ENCODE measurements at regions not wholly inside any gene's neighbourhood (a gene's known extent, or its start where the extent isn't known, plus 50 kb on each side); places are given as distances from the start of the nearest gene placed in this dataset.

- H4K8ac ChIP-seq (ENCODE audit: low read depth, low read length), result no peak overlapping the region
- no peak overlapping the region for H2AK5ac ChIP-seq (ENCODE audit: low read depth, low read length)
- H3K79me1 ChIP-seq (ENCODE audit: low read depth, low read length), result no peaks in the 10 kb centered on the region
- no peak overlapping the region for H2BK120ac ChIP-seq (ENCODE audit: low read depth, low read length)
- no peaks in the 10 kb centered on the region for H3K9me3 ChIP-seq (replicated peaks in 1 of 2; ENCODE audit: control insufficient read depth in 2 of 2, insufficient read depth in 1 of 2, low read depth in 1 of 2, low read length in 2 of 2)
- no peak overlapping the region for H3K23ac ChIP-seq (ENCODE audit: low read depth, low read length, poor library complexity)
- no peaks in the 10 kb centered on the region for H3K36me3 ChIP-seq (replicated peaks in 1 of 2; ENCODE audit: control insufficient read depth in 2 of 2, insufficient read depth in 2 of 2, low read length in 2 of 2)
- WGBS, 2 donors (ENCODE audit: extremely low coverage in 2 of 2, insufficient read length in 2 of 2, insufficient replicate concordance in 1 of 2), result no CpG with 5 or more reads among the region's 2 CpGs
- H2BK12ac ChIP-seq (ENCODE audit: low read length), result no peak overlapping the region
- H3K4me1 ChIP-seq (ENCODE audit: control insufficient read depth in 2 of 2, insufficient read depth in 1 of 2, low read depth in 1 of 2, low read length in 2 of 2), result peaks cover 0 to 3% of the 10 kb centered on the region in 2 donors
- no peak overlapping the region for H2AFZ ChIP-seq (ENCODE audit: low read length)
- H3K9ac ChIP-seq (ENCODE audit: low read depth, low read length, poor library complexity), result no peak overlapping the region
- no peak overlapping the region for H2BK15ac ChIP-seq (ENCODE audit: low read length)
- no peak overlapping the region for H2BK5ac ChIP-seq (ENCODE audit: low read length)
- H3K4me2 ChIP-seq (ENCODE audit: insufficient read depth, low read length, poor library complexity, severe bottlenecking), result no peak overlapping the region
- DNase-seq (ENCODE audit: low spot score), result no peak
- no peak overlapping the region for H3K27ac ChIP-seq (replicated peaks; ENCODE audit: low read length)
- H3K18ac ChIP-seq (ENCODE audit: low read length), result no peak overlapping the region
- H3K14ac ChIP-seq (ENCODE audit: low read length), result no peak overlapping the region
- no peak overlapping the region for H3K4ac ChIP-seq (ENCODE audit: low read length)
- no peak overlapping the region for H4K91ac ChIP-seq (ENCODE audit: low read depth, low read length, poor library complexity)
- no peak overlapping the region for H3K4me3 ChIP-seq (ENCODE audit: low read length in 2 of 2)
- H3K27me3 ChIP-seq (ENCODE audit: control insufficient read depth in 3 of 3, insufficient read depth in 3 of 3, low read depth in 1 of 3, low read length in 3 of 3), result no peaks in the 10 kb centered on the region
Observed at GRCh38 chr10:18735711-18736110, 76.5 kb downstream of the ARL5B start.

DNA sequence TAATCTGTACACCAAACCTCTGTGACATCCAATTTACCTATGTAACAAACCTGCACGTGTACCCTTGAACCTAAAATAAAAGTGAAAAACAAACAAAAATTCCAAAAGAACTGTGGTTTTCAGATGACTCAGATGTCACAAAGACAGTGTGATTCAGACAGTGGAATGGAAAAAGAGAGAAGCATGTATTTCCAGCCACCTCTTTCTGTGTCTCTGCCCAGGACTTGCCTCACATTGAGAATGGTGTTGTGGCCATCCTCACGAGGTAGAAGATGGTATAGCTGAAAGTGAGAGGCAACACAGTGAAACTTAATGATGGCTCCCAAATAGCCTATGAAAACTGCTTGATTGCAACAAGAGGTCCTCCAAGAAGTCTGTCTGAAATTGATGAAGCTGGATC, 78.0 kb downstream of the ARL5B start:
- H3K36me3 ChIP-seq (replicated peaks in 1 of 2; ENCODE audit: control insufficient read depth in 2 of 2, insufficient read depth in 2 of 2, low read length in 2 of 2), result no peaks in the 10 kb centered on the region
- no peak overlapping the region for H3K18ac ChIP-seq (ENCODE audit: low read length)
- H2AFZ ChIP-seq (ENCODE audit: low read length), result no peak overlapping the region
- H2BK5ac ChIP-seq (ENCODE audit: low read length), result no peak overlapping the region
- H3K4me1 ChIP-seq (ENCODE audit: control insufficient read depth in 2 of 2, insufficient read depth in 1 of 2, low read depth in 1 of 2, low read length in 2 of 2), result peaks cover 0 to 3% of the 10 kb centered on the region in 2 donors
- H2BK15ac ChIP-seq (ENCODE audit: low read length), result no peak overlapping the region
- no peak overlapping the region for H3K4me3 ChIP-seq (ENCODE audit: low read length in 2 of 2)
- H4K8ac ChIP-seq (ENCODE audit: low read depth, low read length), result no peak overlapping the region
- no peak overlapping the region for H3K9ac ChIP-seq (ENCODE audit: low read depth, low read length, poor library complexity)
- no peak overlapping the region for H3K4me2 ChIP-seq (ENCODE audit: insufficient read depth, low read length, poor library complexity, severe bottlenecking)
- WGBS, 2 donors (ENCODE audit: extremely low coverage in 2 of 2, insufficient read length in 2 of 2, insufficient replicate concordance in 1 of 2), result no CpG with 5 or more reads among the region's 2 CpGs
- no peak overlapping the region for H3K27ac ChIP-seq (replicated peaks; ENCODE audit: low read length)
- H3K14ac ChIP-seq (ENCODE audit: low read length), result no peak overlapping the region
- no peak overlapping the region for H3K23ac ChIP-seq (ENCODE audit: low read depth, low read length, poor library complexity)
- no peaks in the 10 kb centered on the region for H3K9me3 ChIP-seq (replicated peaks in 1 of 2; ENCODE audit: control insufficient read depth in 2 of 2, insufficient read depth in 1 of 2, low read depth in 1 of 2, low read length in 2 of 2)
- H2BK120ac ChIP-seq (ENCODE audit: low read depth, low read length), result no peak overlapping the region
- H3K4ac ChIP-seq (ENCODE audit: low read length), result no peak overlapping the region
- no peak overlapping the region for H2BK12ac ChIP-seq (ENCODE audit: low read length)
- H4K91ac ChIP-seq (ENCODE audit: low read depth, low read length, poor library complexity), result no peak overlapping the region
- H3K27me3 ChIP-seq (ENCODE audit: control insufficient read depth in 3 of 3, insufficient read depth in 3 of 3, low read depth in 1 of 3, low read length in 3 of 3), result no peaks in the 10 kb centered on the region
- no peak for DNase-seq (ENCODE audit: low spot score)
- H3K79me1 ChIP-seq (ENCODE audit: low read depth, low read length), result no peaks in the 10 kb centered on the region
- H2AK5ac ChIP-seq (ENCODE audit: low read depth, low read length), result no peak overlapping the region

DNA sequence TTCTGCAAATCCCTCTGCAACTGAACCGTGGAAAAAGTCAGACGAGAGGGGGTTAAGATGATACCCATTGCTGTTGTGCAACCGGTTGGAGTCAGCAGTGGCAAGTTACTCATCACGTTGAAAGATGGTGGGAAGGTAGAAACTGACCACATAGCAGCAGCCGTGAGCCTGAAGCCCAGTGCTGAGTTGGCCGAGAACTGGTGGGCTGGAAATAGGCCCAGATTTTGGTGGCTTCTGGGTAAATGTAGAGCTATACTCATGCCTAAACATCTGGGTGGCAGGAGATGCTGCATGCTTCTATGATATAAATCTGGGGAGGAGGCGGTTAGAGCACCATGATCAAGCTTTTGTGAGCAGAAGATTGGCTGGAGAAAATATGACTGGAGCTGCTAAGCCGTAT, 78.6 kb downstream of the ARL5B start:
- H4K91ac ChIP-seq (ENCODE audit: low read depth, low read length, poor library complexity), result no peak overlapping the region
- no peak overlapping the region for H2AFZ ChIP-seq (ENCODE audit: low read length)
- H2BK15ac ChIP-seq (ENCODE audit: low read length), result no peak overlapping the region
- WGBS, 2 donors (ENCODE audit: extremely low coverage in 2 of 2, insufficient read length in 2 of 2, insufficient replicate concordance in 1 of 2), result no CpG with 5 or more reads among the region's 8 CpGs
- H3K79me1 ChIP-seq (ENCODE audit: low read depth, low read length), result no peaks in the 10 kb centered on the region
- no peak overlapping the region for H3K4ac ChIP-seq (ENCODE audit: low read length)
- no peak overlapping the region for H3K23ac ChIP-seq (ENCODE audit: low read depth, low read length, poor library complexity)
- no peak overlapping the region for H3K4me2 ChIP-seq (ENCODE audit: insufficient read depth, low read length, poor library complexity, severe bottlenecking)
- no peaks in the 10 kb centered on the region for H3K27me3 ChIP-seq (ENCODE audit: control insufficient read depth in 3 of 3, insufficient read depth in 3 of 3, low read depth in 1 of 3, low read length in 3 of 3)
- H3K9me3 ChIP-seq (replicated peaks in 1 of 2; ENCODE audit: control insufficient read depth in 2 of 2, insufficient read depth in 1 of 2, low read depth in 1 of 2, low read length in 2 of 2), result no peaks in the 10 kb centered on the region
- no peak overlapping the region for H3K27ac ChIP-seq (replicated peaks; ENCODE audit: low read length)
- no peak overlapping the region for H2BK5ac ChIP-seq (ENCODE audit: low read length)
- no peak overlapping the region for H3K9ac ChIP-seq (ENCODE audit: low read depth, low read length, poor library complexity)
- no peaks in the 10 kb centered on the region for H3K4me1 ChIP-seq (ENCODE audit: control insufficient read depth in 2 of 2, insufficient read depth in 1 of 2, low read depth in 1 of 2, low read length in 2 of 2)
- H3K4me3 ChIP-seq (ENCODE audit: low read length in 2 of 2), result no peak overlapping the region
- H3K18ac ChIP-seq (ENCODE audit: low read length), result no peak overlapping the region
- H3K36me3 ChIP-seq (replicated peaks in 1 of 2; ENCODE audit: control insufficient read depth in 2 of 2, insufficient read depth in 2 of 2, low read length in 2 of 2), result no peaks in the 10 kb centered on the region
- DNase-seq (ENCODE audit: low spot score), result no peak
- H3K14ac ChIP-seq (ENCODE audit: low read length), result no peak overlapping the region
- H2AK5ac ChIP-seq (ENCODE audit: low read depth, low read length), result no peak overlapping the region
- no peak overlapping the region for H2BK120ac ChIP-seq (ENCODE audit: low read depth, low read length)
- no peak overlapping the region for H4K8ac ChIP-seq (ENCODE audit: low read depth, low read length)
- no peak overlapping the region for H2BK12ac ChIP-seq (ENCODE audit: low read length)

GRCh38 chr10:18738835-18739234, 79.6 kb downstream of the ARL5B start:
- Histone ChIP-seq H2AK5ac (ENCODE audit: low read depth, low read length) (no peak overlapping the region), H3K27ac (replicated peaks; ENCODE audit: low read length) (no peak overlapping the region), H2AFZ (ENCODE audit: low read length) (no peak overlapping the region), H4K8ac (ENCODE audit: low read depth, low read length) (no peak overlapping the region), H3K23ac (ENCODE audit: low read depth, low read length, poor library complexity) (no peak overlapping the region), H3K79me1 (ENCODE audit: low read depth, low read length) (no peaks in the 10 kb centered on the region), H3K9me3 (replicated peaks in 1 of 2; ENCODE audit: control insufficient read depth in 2 of 2, insufficient read depth in 1 of 2, low read depth in 1 of 2, low read length in 2 of 2) (no peaks in the 10 kb centered on the region), H3K9ac (ENCODE audit: low read depth, low read length, poor library complexity) (no peak overlapping the region), H3K36me3 (replicated peaks in 1 of 2; ENCODE audit: control insufficient read depth in 2 of 2, insufficient read depth in 2 of 2, low read length in 2 of 2) (no peaks in the 10 kb centered on the region), H3K14ac (ENCODE audit: low read length) (no peak overlapping the region), H2BK15ac (ENCODE audit: low read length) (no peak overlapping the region), H2BK120ac (ENCODE audit: low read depth, low read length) (no peak overlapping the region), H3K4me1 (ENCODE audit: control insufficient read depth in 2 of 2, insufficient read depth in 1 of 2, low read depth in 1 of 2, low read length in 2 of 2) (no peaks in the 10 kb centered on the region), H3K4ac (ENCODE audit: low read length) (no peak overlapping the region), H2BK5ac (ENCODE audit: low read length) (no peak overlapping the region), H3K4me2 (ENCODE audit: insufficient read depth, low read length, poor library complexity, severe bottlenecking) (no peak overlapping the region), H2BK12ac (ENCODE audit: low read length) (no peak overlapping the region), H3K4me3 (ENCODE audit: low read length in 2 of 2) (no peak overlapping the region), H4K91ac (ENCODE audit: low read depth, low read length, poor library complexity) (no peak overlapping the region), H3K18ac (ENCODE audit: low read length) (no peak overlapping the region), H3K27me3 (ENCODE audit: control insufficient read depth in 3 of 3, insufficient read depth in 3 of 3, low read depth in 1 of 3, low read length in 3 of 3) (no peaks in the 10 kb centered on the region)
- no CpG with 5 or more reads among the region's 3 CpGs for WGBS, 2 donors (ENCODE audit: extremely low coverage in 2 of 2, insufficient read length in 2 of 2, insufficient replicate concordance in 1 of 2)
- DNase-seq (ENCODE audit: low spot score), result no peak

Measured in neuronal stem cell (in vitro differentiated cells).